Loucy (cell line): ENCODE measurements at regions not wholly inside any gene's neighbourhood (a gene's known extent, or its start where the extent isn't known, plus 50 kb on each side); places are given as distances from the start of the nearest gene placed in this dataset.
"Not testable (repeated sequence)": the region's sequence is repeated elsewhere in the genome, so short reads cannot be mapped to it uniquely, and the experiment has no call there.

Experiments used
- H2AFZ ChIP-seq: fragments of 200-600 bp; sonication (generic); 2 replicates; pipeline ENCODE4 v1.6.0; 2016; ENCODE audit warnings: antibody characterized with exemption, mild to moderate bottlenecking, low read length, moderate library complexity
- H3F3A ChIP-seq: fragments of 200-600 bp; 2 replicates; pipeline ENCODE4 v1.6.0; 2016; ENCODE audit warnings: antibody characterized with exemption, low read depth, mild to moderate bottlenecking
- H3K27me3 ChIP-seq: fragments of 200-600 bp; sonication (generic); 2 replicates; pipeline ENCODE4 v1.6.1; 2014; ENCODE audit warnings: low read length, mild to moderate bottlenecking; ENCODE audit not compliant: insufficient read depth, poor library complexity, severe bottlenecking
- H3K36me3 ChIP-seq: fragments of 200-600 bp; sonication (generic); 2 replicates; pipeline ENCODE4 v1.6.1; 2016; ENCODE audit warnings: low read length; ENCODE audit not compliant: insufficient read depth
- H3K4me1 ChIP-seq: fragments of 200-600 bp; sonication (generic); 2 replicates; pipeline ENCODE4 v1.5.1; 2014; ENCODE audit warnings: low read length, mild to moderate bottlenecking; ENCODE audit not compliant: insufficient read depth, poor library complexity, severe bottlenecking
- H3K4me2 ChIP-seq: fragments of 200-600 bp; sonication (generic); 2 replicates; pipeline ENCODE4 v1.6.0; 2014; ENCODE audit warnings: antibody characterized with exemption, low read length, low read depth, mild to moderate bottlenecking; ENCODE audit not compliant: poor library complexity, severe bottlenecking
- H3K4me3 ChIP-seq: fragments of 200-600 bp; sonication (generic); 2 replicates; pipeline ENCODE4 v1.5.1; 2014; ENCODE audit warnings: low read length, mild to moderate bottlenecking, mixed read lengths; ENCODE audit not compliant: poor library complexity, severe bottlenecking
- H3K79me2 ChIP-seq: fragments of 200-600 bp; sonication (generic); 2 replicates; pipeline ENCODE4 v1.6.1; 2014; ENCODE audit warnings: low read length; ENCODE audit not compliant: insufficient read depth
- H3K9ac ChIP-seq: fragments of 200-600 bp; sonication (generic); 2 replicates; pipeline ENCODE4 v1.6.0; 2014; ENCODE audit warnings: mild to moderate bottlenecking, low read depth, low read length, moderate library complexity; ENCODE audit not compliant: poor library complexity, severe bottlenecking
- H3K9me2 ChIP-seq: fragments of 200-600 bp; sonication (generic); replicated peaks from 2 replicates; pipeline ENCODE4 v1.6.1; 2016; ENCODE audit warnings: low read depth, low read length, mixed read lengths
- H3K9me3 ChIP-seq: fragments of 200-600 bp; sonication (generic); 2 replicates; pipeline ENCODE4 v1.6.1; 2014; ENCODE audit warnings: mild to moderate bottlenecking, antibody characterized with exemption, low read length, low read depth; ENCODE audit not compliant: insufficient read depth
- H4K20me1 ChIP-seq: fragments of 200-600 bp; sonication (generic); 2 replicates; pipeline ENCODE4 v1.6.0; 2014; ENCODE audit warnings: antibody characterized with exemption, low read length, mild to moderate bottlenecking; ENCODE audit not compliant: insufficient read depth, poor library complexity, severe bottlenecking
- CTCF ChIP-seq: fragments of 200-600 bp; sonication (generic); conservative IDR thresholded peaks from 2 replicates; pipeline ENCODE4 v1.5.1; 2014; ENCODE audit warnings: mild to moderate bottlenecking, antibody characterized with exemption, low read length
- EZH2phosphoT487 ChIP-seq: fragments of 200-600 bp; IDR thresholded peaks from 2 replicates; pipeline ENCODE4 v1.6.1; 2018; ENCODE audit warnings: antibody characterized with exemption, mild to moderate bottlenecking, moderate library complexity, borderline replicate concordance

- H3K79me2 ChIP-seq = no peaks in the 10 kb centered on the region
- no peaks in the 10 kb centered on the region for H3K9me2 ChIP-seq
- H3K36me3 ChIP-seq = no peaks in the 10 kb centered on the region
- no peaks in the 10 kb centered on the region for H3F3A ChIP-seq
- H3K4me3 ChIP-seq = no peak overlapping the region
- H4K20me1 ChIP-seq = no peaks in the 10 kb centered on the region
- H3K27me3 ChIP-seq = no peaks in the 10 kb centered on the region
- H2AFZ ChIP-seq = no peak overlapping the region
- H3K4me1 ChIP-seq = no peaks in the 10 kb centered on the region
- H3K9me3 ChIP-seq = no peaks in the 10 kb centered on the region
- TF ChIP-seq EZH2phosphoT487 = no peak
- TF ChIP-seq CTCF = no peak
- no peak overlapping the region for H3K4me2 ChIP-seq
- H3K9ac ChIP-seq = no peak overlapping the region
Measured at GRCh38 chr13:46463719-46464118, 76.7 kb upstream of the RUBCNL start.

GRCh38 chr13:46460223-46460622, 73.2 kb upstream of the RUBCNL start:
- H3K4me1 ChIP-seq, H3K79me2 ChIP-seq, H3K4me2 ChIP-seq, H3K9me2 ChIP-seq, H4K20me1 ChIP-seq, H3K36me3 ChIP-seq, H3F3A ChIP-seq, H3K9ac ChIP-seq, H2AFZ ChIP-seq, H3K9me3 ChIP-seq, H3K4me3 ChIP-seq, H3K27me3 ChIP-seq: not testable (repeated sequence)

GRCh38 chr13:46457255-46457654, 70.2 kb upstream of the RUBCNL start:
- H4K20me1 ChIP-seq, H3K27me3 ChIP-seq, H3K4me3 ChIP-seq, H3K4me1 ChIP-seq, H3K9ac ChIP-seq, H2AFZ ChIP-seq, H3K36me3 ChIP-seq, H3K9me2 ChIP-seq, H3K79me2 ChIP-seq, H3F3A ChIP-seq, H3K4me2 ChIP-seq, H3K9me3 ChIP-seq: not testable (repeated sequence)

- H3K4me2 ChIP-seq, H3K9ac ChIP-seq, H3K9me3 ChIP-seq, H3K79me2 ChIP-seq, H4K20me1 ChIP-seq, H2AFZ ChIP-seq, H3K4me1 ChIP-seq, H3K4me3 ChIP-seq, H3K36me3 ChIP-seq, H3F3A ChIP-seq, H3K27me3 ChIP-seq, H3K9me2 ChIP-seq: not testable (repeated sequence)
- peak; percentile 52 for TF ChIP-seq CTCF
Measured at GRCh38 chr13:46455924-46456323, 68.9 kb upstream of the RUBCNL start.

GRCh38 chr13:46451145-46451544, 64.1 kb upstream of the RUBCNL start:
- H3K9me3 ChIP-seq, H3K4me2 ChIP-seq, H3K9me2 ChIP-seq, H3K9ac ChIP-seq, H3K27me3 ChIP-seq, H3K79me2 ChIP-seq, H3K4me1 ChIP-seq, H2AFZ ChIP-seq, H3K4me3 ChIP-seq, H4K20me1 ChIP-seq, H3F3A ChIP-seq, H3K36me3 ChIP-seq: not testable (repeated sequence)

- not testable (repeated sequence) for H3K9me3 ChIP-seq, H3K79me2 ChIP-seq, H3K36me3 ChIP-seq, H3F3A ChIP-seq, H3K9me2 ChIP-seq, H4K20me1 ChIP-seq, H3K4me1 ChIP-seq, H3K4me2 ChIP-seq, H3K4me3 ChIP-seq, H3K27me3 ChIP-seq, H2AFZ ChIP-seq, H3K9ac ChIP-seq
Measured at GRCh38 chr13:46449949-46450348, 62.9 kb upstream of the RUBCNL start.
